GM21390 (cell line): ENCODE measurements at regions not wholly inside any gene's neighbourhood (a gene's known extent, or its start where the extent isn't known, plus 50 kb on each side); places are given as distances from the start of the nearest gene placed in this dataset.

Source experiments
- ATAC-seq: cut with Tn5 transposase; IDR thresholded peaks from one replicate; pipeline ENCODE4 v1.9.1; 2021; ENCODE audit not compliant: unreplicated experiment

DNA sequence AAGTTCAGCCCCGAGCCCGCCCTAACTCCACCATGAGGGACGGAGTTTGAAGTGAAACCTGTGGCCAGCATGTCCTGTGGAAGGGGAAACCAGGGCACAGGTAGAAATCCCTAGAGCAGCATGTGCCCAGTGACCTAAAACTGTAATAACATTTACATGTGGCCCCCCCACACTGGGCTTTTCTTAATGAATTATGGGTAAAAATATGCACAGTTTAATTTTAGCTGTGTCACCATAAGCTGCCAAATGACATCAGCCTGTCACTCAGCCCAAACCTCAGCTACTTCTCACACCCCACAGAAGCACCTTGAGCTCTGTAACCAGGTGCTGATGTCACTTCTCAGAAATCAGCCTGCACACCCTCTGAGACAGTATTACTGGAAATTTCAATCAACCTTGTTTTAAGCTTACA lies 50.0 kb upstream of the SLC19A1 start:
- peak; percentile 38 for ATAC-seq

DNA sequence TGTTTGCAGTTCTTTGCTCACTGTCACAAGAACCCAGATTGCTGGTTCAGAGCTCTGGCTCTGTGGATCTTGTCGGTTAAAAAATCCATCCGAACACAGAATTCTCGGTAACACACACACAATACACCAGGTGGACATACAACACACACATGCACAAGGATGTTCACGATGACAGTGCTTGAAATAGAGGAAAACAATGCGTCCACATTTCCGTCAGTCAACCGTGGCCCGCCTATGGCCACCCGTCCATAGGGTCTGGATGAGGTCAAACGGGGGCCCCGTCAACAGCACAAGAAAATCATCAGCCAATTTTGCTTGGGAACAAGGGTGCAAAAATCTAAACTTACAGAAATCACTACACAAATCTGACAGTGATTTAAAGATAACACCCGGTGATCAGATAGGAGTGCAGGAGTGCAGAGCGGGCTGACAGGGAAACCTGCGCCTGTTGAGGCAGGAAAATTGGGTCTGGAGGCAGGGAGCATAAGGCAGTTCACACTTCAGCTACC lies 50.4 kb upstream of the SLC19A1 start:
- ATAC-seq: no peak

- ATAC-seq: no peak
Observed at GRCh38 chr21:45593162-45594022, 50.1 kb upstream of the PCBP3 start.
